ENCODE measurements at regions not wholly inside any gene's neighbourhood (a gene's known extent, or its start where the extent isn't known, plus 50 kb on each side); places are given as distances from the start of the nearest gene placed in this dataset.

- intact Hi-C loops (cut with DNase I), result no loop called here
- Histone ChIP-seq H3K9me3 (ENCODE audit: control insufficient read depth in 2 of 3, insufficient read depth in 1 of 3, low read length in 3 of 3) (no peaks in the 10 kb centered on the region), H3K36me3 (ENCODE audit: control insufficient read depth in 2 of 3, insufficient read depth in 3 of 3, low read length in 3 of 3) (no peaks in the 10 kb centered on the region), H3K9ac (ENCODE audit: low read length in 3 of 3) (no peak overlapping the region), H3K4me3 (ENCODE audit: low read length in 3 of 3) (no peak overlapping the region), H3K27ac (ENCODE audit: low read depth in 2 of 2, low read length in 2 of 2) (no peak overlapping the region), H3K27me3 (ENCODE audit: control insufficient read depth, insufficient read depth, low read length) (no peaks in the 10 kb centered on the region), H3K4me1 (ENCODE audit: control insufficient read depth in 2 of 3, insufficient read depth in 2 of 3, low read depth in 1 of 3, low read length in 3 of 3) (no peaks in the 10 kb centered on the region)
- TF ChIP-seq CTCF (IDR thresholded peaks at IDR 0.05; ENCODE audit: borderline replicate concordance, extremely low read depth, insufficient read depth), result no peak
- DNase-seq (no peak), FAIRE-seq (no peak)
Observed at GRCh38 chr7:84614821-84615501, 420.4 kb upstream of the SEMA3A start.

- no peak overlapping the region for H3K9ac ChIP-seq (ENCODE audit: low read length in 3 of 3)
- no peaks in the 10 kb centered on the region for H3K4me1 ChIP-seq (ENCODE audit: control insufficient read depth in 2 of 3, insufficient read depth in 2 of 3, low read depth in 1 of 3, low read length in 3 of 3)
- DNase-seq, result no peak
- intact Hi-C loops (cut with DNase I), result no loop called here
- H3K27ac ChIP-seq (ENCODE audit: low read depth in 2 of 2, low read length in 2 of 2), result no peak overlapping the region
- no peak overlapping the region for H3K4me3 ChIP-seq (ENCODE audit: low read length in 3 of 3)
- no peaks in the 10 kb centered on the region for H3K36me3 ChIP-seq (ENCODE audit: control insufficient read depth in 2 of 3, insufficient read depth in 3 of 3, low read length in 3 of 3)
- FAIRE-seq, result no peak
- no peaks in the 10 kb centered on the region for H3K27me3 ChIP-seq (ENCODE audit: control insufficient read depth, insufficient read depth, low read length)
- TF ChIP-seq CTCF (IDR thresholded peaks at IDR 0.05; ENCODE audit: borderline replicate concordance, extremely low read depth, insufficient read depth), result no peak
- H3K9me3 ChIP-seq (ENCODE audit: control insufficient read depth in 2 of 3, insufficient read depth in 1 of 3, low read length in 3 of 3), result no peaks in the 10 kb centered on the region
Observed at GRCh38 chr7:84612981-84613681, 418.5 kb upstream of the SEMA3A start.

GRCh38 chr7:84611391-84611790 is 416.8 kb upstream of the SEMA3A start:
- no peaks in the 10 kb centered on the region for H3K4me1 ChIP-seq (ENCODE audit: control insufficient read depth in 2 of 3, insufficient read depth in 2 of 3, low read depth in 1 of 3, low read length in 3 of 3)
- H3K27ac ChIP-seq (ENCODE audit: low read depth in 2 of 2, low read length in 2 of 2), result no peak overlapping the region
- no peaks in the 10 kb centered on the region for H3K27me3 ChIP-seq (ENCODE audit: control insufficient read depth, insufficient read depth, low read length)
- intact Hi-C loops (cut with DNase I), result no loop called here
- no peak for TF ChIP-seq CTCF (IDR thresholded peaks at IDR 0.05; ENCODE audit: borderline replicate concordance, extremely low read depth, insufficient read depth)
- FAIRE-seq (peak; percentile 32), DNase-seq (no peak)
- no peak overlapping the region for H3K9ac ChIP-seq (ENCODE audit: low read length in 3 of 3)
- H3K4me3 ChIP-seq (ENCODE audit: low read length in 3 of 3), result no peak overlapping the region
- H3K9me3 ChIP-seq (ENCODE audit: control insufficient read depth in 2 of 3, insufficient read depth in 1 of 3, low read length in 3 of 3), result no peaks in the 10 kb centered on the region
- no peaks in the 10 kb centered on the region for H3K36me3 ChIP-seq (ENCODE audit: control insufficient read depth in 2 of 3, insufficient read depth in 3 of 3, low read length in 3 of 3)

All from kidney (tissue), 13 donors.